ENCODE measurements at regions not wholly inside any gene's neighbourhood (a gene's known extent, or its start where the extent isn't known, plus 50 kb on each side); places are given as distances from the start of the nearest gene placed in this dataset.
"Not testable (repeated sequence)": the region's sequence is repeated elsewhere in the genome, so short reads cannot be mapped to it uniquely, and the experiment has no call there.

DNA sequence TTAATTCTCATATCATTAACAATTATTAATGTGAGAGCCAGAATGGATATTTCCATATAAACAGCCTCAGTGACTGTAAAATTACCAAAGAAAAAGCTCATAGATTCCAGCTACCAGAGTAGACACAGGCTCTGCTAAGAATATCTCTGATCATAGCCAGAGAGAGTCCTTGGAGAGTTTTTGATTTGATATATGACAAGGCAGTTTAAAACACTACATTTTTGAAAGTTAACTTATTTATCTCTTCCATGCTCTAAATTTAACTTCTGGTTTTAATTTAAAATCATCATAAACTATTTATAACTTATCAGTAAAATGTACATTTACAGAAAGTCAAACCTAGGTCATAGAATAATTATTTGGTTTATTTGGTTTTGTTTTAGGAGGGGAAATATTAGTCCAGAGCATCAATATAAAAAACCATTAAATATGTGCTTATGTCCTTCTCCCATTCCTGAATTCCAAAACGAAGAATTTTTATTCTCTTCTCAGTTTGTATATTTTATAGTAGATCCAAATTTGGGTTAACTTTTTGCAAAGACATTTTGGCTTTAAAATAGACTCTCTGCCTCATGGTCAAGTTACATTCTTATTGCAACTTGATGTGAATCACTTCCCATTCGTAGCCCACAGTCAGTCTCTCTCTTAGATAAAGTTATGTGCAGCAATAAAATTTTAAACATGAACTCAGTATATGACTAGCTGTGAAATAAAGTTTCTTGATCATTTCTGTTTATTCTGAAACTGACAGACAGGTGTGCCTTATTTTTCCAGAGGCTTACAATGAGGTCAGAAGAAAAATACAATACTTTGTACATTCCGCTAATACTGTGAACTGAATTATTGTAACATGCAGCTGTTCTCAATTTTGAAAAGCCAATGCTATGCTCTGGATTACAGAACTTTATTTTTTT is 267.1 kb downstream of the PAPSS1 start:
- Mint-ChIP-seq H3K4me3 (ENCODE audit: low read depth) (no peak overlapping the region), H3K9me3 (no peaks in the 10 kb centered on the region), H3K4me1 (ENCODE audit: low read depth) (no peaks in the 10 kb centered on the region), H3K27ac (no peak overlapping the region), H3K27me3 (ENCODE audit: low read depth) (peaks cover 2% of the 10 kb centered on the region), H3K36me3 (ENCODE audit: low read depth) (no peaks in the 10 kb centered on the region)
- intact Hi-C loops (cut with micrococcal nuclease): no loop called here
- DNase-seq (ENCODE audit: low spot score): no peak

- no peaks in the 10 kb centered on the region for H3K27me3 Mint-ChIP-seq (ENCODE audit: low read depth)
- intact Hi-C loops (cut with micrococcal nuclease): no loop called here
- no peaks in the 10 kb centered on the region for H3K4me1 Mint-ChIP-seq (ENCODE audit: low read depth)
- no peaks in the 10 kb centered on the region for H3K36me3 Mint-ChIP-seq (ENCODE audit: low read depth)
- DNase-seq (ENCODE audit: low spot score): no peak
- no peak overlapping the region for H3K27ac Mint-ChIP-seq
- H3K9me3 Mint-ChIP-seq: no peaks in the 10 kb centered on the region
- H3K4me3 Mint-ChIP-seq (ENCODE audit: low read depth): no peak overlapping the region
Measured at GRCh38 chr4:107449611-107450369, 270.2 kb downstream of the PAPSS1 start.

DNA sequence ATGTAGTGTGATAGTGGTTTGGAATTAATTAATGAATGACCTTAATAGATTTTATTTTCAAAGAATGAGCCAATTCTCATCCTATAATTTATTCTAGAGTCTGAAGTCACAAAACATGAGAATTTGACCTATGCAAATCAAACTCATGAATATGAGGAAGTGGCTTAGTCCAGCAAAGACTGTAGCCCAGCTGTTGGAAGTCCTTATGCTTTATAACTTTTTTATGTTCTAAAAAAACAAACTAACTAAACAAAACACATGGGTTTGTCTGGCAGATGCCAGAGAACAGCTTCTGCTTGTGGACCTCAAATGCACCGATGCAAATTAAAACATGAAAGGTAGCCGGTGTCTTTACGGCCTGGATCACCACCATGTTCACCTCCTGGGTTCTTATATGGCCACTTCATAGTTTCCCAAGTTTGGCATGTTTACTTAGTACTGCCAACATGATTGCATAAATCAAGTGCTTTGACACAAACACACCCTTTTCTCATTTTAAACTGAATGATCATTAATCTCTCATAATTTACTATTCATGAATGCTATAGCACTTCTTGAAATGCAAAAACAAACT is 277.4 kb downstream of the PAPSS1 start:
- H3K27me3 Mint-ChIP-seq (ENCODE audit: low read depth): no peaks in the 10 kb centered on the region
- DNase-seq (ENCODE audit: low spot score): no peak
- H3K27ac Mint-ChIP-seq: no peak overlapping the region
- H3K36me3 Mint-ChIP-seq (ENCODE audit: low read depth): no peaks in the 10 kb centered on the region
- H3K4me1 Mint-ChIP-seq (ENCODE audit: low read depth): no peaks in the 10 kb centered on the region
- no peaks in the 10 kb centered on the region for H3K9me3 Mint-ChIP-seq
- H3K4me3 Mint-ChIP-seq (ENCODE audit: low read depth): no peak overlapping the region
- intact Hi-C loops (cut with micrococcal nuclease): no loop called here

- Mint-ChIP-seq H3K4me3 (ENCODE audit: low read depth) (no peak overlapping the region), H3K9me3 (no peaks in the 10 kb centered on the region), H3K27me3 (ENCODE audit: low read depth) (no peaks in the 10 kb centered on the region), H3K27ac (no peak overlapping the region), H3K4me1 (ENCODE audit: low read depth) (no peaks in the 10 kb centered on the region), H3K36me3 (ENCODE audit: low read depth) (no peaks in the 10 kb centered on the region)
- no peak for DNase-seq (ENCODE audit: low spot score)
- intact Hi-C loops (cut with micrococcal nuclease): no loop called here
Measured at GRCh38 chr4:107439401-107439800, 280.6 kb downstream of the PAPSS1 start.

- intact Hi-C loops (cut with micrococcal nuclease); H3K4me3 Mint-ChIP-seq (ENCODE audit: low read depth); H3K4me1 Mint-ChIP-seq (ENCODE audit: low read depth); H3K36me3 Mint-ChIP-seq (ENCODE audit: low read depth); H3K9me3 Mint-ChIP-seq; H3K27me3 Mint-ChIP-seq (ENCODE audit: low read depth); H3K27ac Mint-ChIP-seq; DNase-seq (ENCODE audit: low spot score): not testable (repeated sequence)
Measured at GRCh38 chr4:107436471-107436870, 283.6 kb downstream of the PAPSS1 start.

DNA sequence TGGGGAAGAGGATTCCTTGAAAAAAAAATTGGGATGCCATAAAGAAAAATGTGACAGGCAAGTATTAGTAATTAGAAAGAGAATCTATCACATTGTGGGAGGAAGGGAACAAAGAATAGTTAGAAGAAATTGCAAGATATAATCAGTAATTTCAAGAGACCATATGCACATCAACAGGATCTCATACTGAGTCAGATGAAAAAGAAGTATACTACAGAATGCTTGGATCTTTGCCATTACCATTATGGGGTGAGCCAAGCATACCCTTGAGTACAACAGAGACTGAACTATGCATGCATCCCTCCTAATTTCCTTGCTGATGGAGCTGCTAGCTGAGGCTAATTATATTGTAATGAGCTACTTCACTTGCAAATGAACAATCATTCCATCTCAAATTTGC is 287.6 kb downstream of the PAPSS1 start:
- intact Hi-C loops (cut with micrococcal nuclease): no loop called here

GRCh38 chr4:107423677-107424405 is 296.2 kb downstream of the PAPSS1 start:
- H3K9me3 Mint-ChIP-seq: no peaks in the 10 kb centered on the region

More for the DNA sequence above, 287.6 kb downstream of the PAPSS1 start:
- no peaks in the 10 kb centered on the region for H3K9me3 Mint-ChIP-seq
- H3K27me3 Mint-ChIP-seq (ENCODE audit: low read depth): no peaks in the 10 kb centered on the region
- H3K4me1 Mint-ChIP-seq (ENCODE audit: low read depth): no peaks in the 10 kb centered on the region
- no peaks in the 10 kb centered on the region for H3K36me3 Mint-ChIP-seq (ENCODE audit: low read depth)
- no peak for DNase-seq (ENCODE audit: low spot score)
- H3K4me3 Mint-ChIP-seq (ENCODE audit: low read depth): no peak overlapping the region
- H3K27ac Mint-ChIP-seq: no peak overlapping the region

GRCh38 chr4:107419536-107419935 is 300.5 kb downstream of the PAPSS1 start:
- intact Hi-C loops (cut with micrococcal nuclease); H3K27me3 Mint-ChIP-seq (ENCODE audit: low read depth): not testable (repeated sequence)
- DNase-seq (ENCODE audit: low spot score): peak; percentile 8

More at GRCh38 chr4:107423677-107424405, 296.2 kb downstream of the PAPSS1 start:
- no peaks in the 10 kb centered on the region for H3K4me1 Mint-ChIP-seq (ENCODE audit: low read depth)
- no peaks in the 10 kb centered on the region for H3K27me3 Mint-ChIP-seq (ENCODE audit: low read depth)
- no peak for DNase-seq (ENCODE audit: low spot score)
- H3K36me3 Mint-ChIP-seq (ENCODE audit: low read depth): no peaks in the 10 kb centered on the region
- H3K4me3 Mint-ChIP-seq (ENCODE audit: low read depth): no peak overlapping the region
- no peak overlapping the region for H3K27ac Mint-ChIP-seq
- intact Hi-C loops (cut with micrococcal nuclease): no loop called here

DNA sequence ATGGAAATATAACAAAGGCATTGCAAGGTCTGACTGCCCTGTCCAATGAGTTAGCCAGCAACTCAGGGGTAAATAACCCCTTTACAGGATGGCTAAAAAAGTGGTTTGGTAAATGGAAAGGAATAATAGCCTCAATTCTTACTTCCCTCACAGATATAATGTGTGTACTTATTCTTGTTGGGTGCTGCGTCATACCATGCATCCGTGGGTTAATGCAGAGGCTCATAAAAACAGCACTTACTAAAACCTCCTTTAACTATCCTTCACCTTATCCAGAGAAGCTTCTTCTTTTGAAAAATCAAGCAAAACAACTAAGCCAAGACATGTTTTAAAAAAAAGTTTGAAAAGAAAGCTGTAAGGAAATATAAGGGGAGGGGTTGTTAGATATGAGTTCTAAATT is 301.0 kb downstream of the PAPSS1 start:
- intact Hi-C loops (cut with micrococcal nuclease): no loop called here
- DNase-seq (ENCODE audit: low spot score): no peak
- Mint-ChIP-seq H3K27ac (no peak overlapping the region), H3K36me3 (ENCODE audit: low read depth) (no peaks in the 10 kb centered on the region), H3K4me3 (ENCODE audit: low read depth) (no peak overlapping the region), H3K9me3 (no peaks in the 10 kb centered on the region), H3K27me3 (ENCODE audit: low read depth) (no peaks in the 10 kb centered on the region), H3K4me1 (ENCODE audit: low read depth) (no peaks in the 10 kb centered on the region)

More at GRCh38 chr4:107419536-107419935, 300.5 kb downstream of the PAPSS1 start:
- H3K9me3 Mint-ChIP-seq; H3K36me3 Mint-ChIP-seq (ENCODE audit: low read depth); H3K4me1 Mint-ChIP-seq (ENCODE audit: low read depth); H3K27ac Mint-ChIP-seq; H3K4me3 Mint-ChIP-seq (ENCODE audit: low read depth): not testable (repeated sequence)

DNA sequence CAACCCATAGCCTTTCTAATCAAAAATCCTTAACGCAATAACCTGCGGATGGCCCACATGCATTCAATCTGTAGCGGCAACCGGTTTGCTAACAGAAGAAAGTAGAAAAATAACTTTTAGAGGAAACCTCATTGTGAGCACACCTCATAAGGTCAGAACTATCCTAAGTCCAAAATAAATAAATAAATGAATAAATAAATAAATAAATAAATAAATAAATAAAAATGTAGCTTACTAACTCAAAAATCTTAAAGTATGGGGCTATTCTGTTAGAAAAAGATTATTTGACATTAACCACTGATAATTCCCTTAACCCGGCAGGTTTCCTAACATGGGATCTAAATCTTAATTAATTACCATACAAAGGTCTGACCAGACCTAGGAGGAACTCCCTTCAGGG is 304.5 kb downstream of the PAPSS1 start:
- H3K4me3 Mint-ChIP-seq (ENCODE audit: low read depth); H3K27ac Mint-ChIP-seq; H3K27me3 Mint-ChIP-seq (ENCODE audit: low read depth); intact Hi-C loops (cut with micrococcal nuclease); H3K4me1 Mint-ChIP-seq (ENCODE audit: low read depth); H3K36me3 Mint-ChIP-seq (ENCODE audit: low read depth); DNase-seq (ENCODE audit: low spot score); H3K9me3 Mint-ChIP-seq: not testable (repeated sequence)

DNA sequence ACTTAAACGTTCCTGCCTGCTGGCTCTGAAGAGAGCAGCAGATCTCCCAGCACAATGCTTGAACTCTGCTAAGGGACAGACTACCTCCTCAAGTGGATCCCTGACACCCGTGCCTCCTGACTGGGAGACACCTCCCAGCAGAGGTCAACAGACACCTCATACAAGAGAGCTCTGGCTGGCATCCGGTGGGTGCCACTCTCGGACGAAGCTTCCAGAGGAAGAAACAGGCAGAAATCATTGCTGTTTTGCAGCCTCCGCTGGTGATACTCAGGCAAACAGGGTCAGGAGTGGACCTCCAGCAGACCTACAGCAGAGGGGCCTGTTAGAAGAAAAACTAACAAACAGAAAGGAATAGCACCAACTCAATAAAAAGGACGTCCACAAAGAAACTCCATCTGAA is 310.2 kb downstream of the PAPSS1 start:
- H3K27ac Mint-ChIP-seq; H3K4me1 Mint-ChIP-seq (ENCODE audit: low read depth); DNase-seq (ENCODE audit: low spot score); H3K4me3 Mint-ChIP-seq (ENCODE audit: low read depth); H3K27me3 Mint-ChIP-seq (ENCODE audit: low read depth); intact Hi-C loops (cut with micrococcal nuclease); H3K36me3 Mint-ChIP-seq (ENCODE audit: low read depth); H3K9me3 Mint-ChIP-seq: not testable (repeated sequence)

- DNase-seq (ENCODE audit: low spot score): no peak
- intact Hi-C loops (cut with micrococcal nuclease): no loop called here
- H3K9me3 Mint-ChIP-seq: no peaks in the 10 kb centered on the region
- no peak overlapping the region for H3K27ac Mint-ChIP-seq
- H3K27me3 Mint-ChIP-seq (ENCODE audit: low read depth): no peaks in the 10 kb centered on the region
- H3K4me3 Mint-ChIP-seq (ENCODE audit: low read depth): no peak overlapping the region
- H3K4me1 Mint-ChIP-seq (ENCODE audit: low read depth): no peaks in the 10 kb centered on the region
- H3K36me3 Mint-ChIP-seq (ENCODE audit: low read depth): no peaks in the 10 kb centered on the region
Measured at GRCh38 chr4:107408968-107409367, 311.1 kb downstream of the PAPSS1 start.

Measured in activated T-helper 2 cell treated with anti-CD3 and anti-CD28 coated beads, Interferon-gamma antibody, Interleukin-2, Interleukin-4, amounts not matched to agents 10 μg/mL and 5 μg/mL and 100 μg/mL, durations not matched to agents 14 hours and 24 hours and 36 hours (primary cell).